Tibial nerve (tissue), 3 donors: ENCODE measurements at regions not wholly inside any gene's neighbourhood (a gene's known extent, or its start where the extent isn't known, plus 50 kb on each side); places are given as distances from the start of the nearest gene placed in this dataset.

Source experiments
- POLR2A ChIP-seq, 2 donors: fragments of 450-650 bp; IDR thresholded peaks; one replicate each; pipeline ENCODE4 v1.6.1; 2017; ENCODE audit warnings: antibody characterized with exemption in 2 of 2, mild to moderate bottlenecking in 2 of 2, moderate library complexity in 2 of 2
- TF ChIP-seq, protein P1 (sequence below), 5 experiments: fragments of 200-600 bp in 3 of 5; fragments of 450-650 bp in 2 of 5; sonication (generic) in 3 of 5; IDR thresholded peaks; one replicate each; pipeline ENCODE4 v1.5.1; 2016 to 2019; ENCODE audit warnings: antibody characterized with exemption in 5 of 5, mild to moderate bottlenecking in 3 of 5, moderate library complexity in 2 of 5

DNA sequence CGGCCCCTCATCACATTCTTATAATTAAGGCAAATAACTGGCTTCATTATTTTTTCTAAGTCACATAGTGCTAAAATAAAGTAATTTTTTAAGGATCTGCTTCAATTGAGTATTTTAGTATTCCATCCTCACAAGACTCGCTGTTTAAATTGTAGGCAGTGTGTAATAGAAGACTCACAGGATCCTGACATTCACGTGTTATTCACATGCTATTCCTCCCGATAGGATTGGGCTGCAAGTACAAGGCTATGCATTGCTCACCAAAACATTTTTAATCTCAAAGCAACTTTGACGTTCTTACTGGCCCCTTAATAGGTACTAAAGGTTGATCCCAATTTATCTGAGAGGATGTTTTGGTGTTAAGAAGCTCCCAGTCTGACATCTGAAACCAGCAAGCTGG, 127.6 kb upstream of the L3MBTL4 start:
- TF ChIP-seq, protein P1, sequence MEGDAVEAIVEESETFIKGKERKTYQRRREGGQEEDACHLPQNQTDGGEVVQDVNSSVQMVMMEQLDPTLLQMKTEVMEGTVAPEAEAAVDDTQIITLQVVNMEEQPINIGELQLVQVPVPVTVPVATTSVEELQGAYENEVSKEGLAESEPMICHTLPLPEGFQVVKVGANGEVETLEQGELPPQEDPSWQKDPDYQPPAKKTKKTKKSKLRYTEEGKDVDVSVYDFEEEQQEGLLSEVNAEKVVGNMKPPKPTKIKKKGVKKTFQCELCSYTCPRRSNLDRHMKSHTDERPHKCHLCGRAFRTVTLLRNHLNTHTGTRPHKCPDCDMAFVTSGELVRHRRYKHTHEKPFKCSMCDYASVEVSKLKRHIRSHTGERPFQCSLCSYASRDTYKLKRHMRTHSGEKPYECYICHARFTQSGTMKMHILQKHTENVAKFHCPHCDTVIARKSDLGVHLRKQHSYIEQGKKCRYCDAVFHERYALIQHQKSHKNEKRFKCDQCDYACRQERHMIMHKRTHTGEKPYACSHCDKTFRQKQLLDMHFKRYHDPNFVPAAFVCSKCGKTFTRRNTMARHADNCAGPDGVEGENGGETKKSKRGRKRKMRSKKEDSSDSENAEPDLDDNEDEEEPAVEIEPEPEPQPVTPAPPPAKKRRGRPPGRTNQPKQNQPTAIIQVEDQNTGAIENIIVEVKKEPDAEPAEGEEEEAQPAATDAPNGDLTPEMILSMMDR (IDR thresholded peaks at IDR 0.05) = no peak
- TF ChIP-seq POLR2A (IDR thresholded peaks at IDR 0.05) = no peak
